Mesodermal cell (in vitro differentiated cells): ENCODE measurements at regions not wholly inside any gene's neighbourhood (a gene's known extent, or its start where the extent isn't known, plus 50 kb on each side); places are given as distances from the start of the nearest gene placed in this dataset.

Experiments used
- H3K27ac ChIP-seq: 2 replicates; pipeline ENCODE4 v1.7.0; 2013; ENCODE audit warnings: mild to moderate bottlenecking, low read depth, low read length, moderate library complexity; ENCODE audit not compliant: severe bottlenecking
- H3K36me3 ChIP-seq: 2 replicates; pipeline ENCODE4 v1.7.1; 2013; ENCODE audit warnings: mild to moderate bottlenecking, low read length, moderate library complexity; ENCODE audit not compliant: control insufficient read depth, insufficient read depth
- H3K4me1 ChIP-seq: one replicate; pipeline ENCODE4 v1.7.1; 2013; ENCODE audit warnings: mild to moderate bottlenecking, low read length; ENCODE audit not compliant: insufficient read depth, control insufficient read depth, poor library complexity, severe bottlenecking
- H3K4me3 ChIP-seq: 2 replicates; pipeline ENCODE4 v1.7.0; 2013; ENCODE audit warnings: low read length, control low read depth, mild to moderate bottlenecking; ENCODE audit not compliant: insufficient read depth, poor library complexity, severe bottlenecking; ENCODE audit errors: extremely low read depth
- H3K9me3 ChIP-seq: 2 replicates; pipeline ENCODE4 v1.7.1; 2013; ENCODE audit warnings: mild to moderate bottlenecking, low read length, moderate library complexity; ENCODE audit not compliant: control insufficient read depth
- WGBS, 2 experiments: methylation state at CpG; one replicate each; pipeline ENCODE4 v1.1.5; 2013; ENCODE audit warnings: missing lambda C conversion rate in 2 of 2; ENCODE audit not compliant: insufficient coverage in 2 of 2; 5-methylcytosine and 5-hydroxymethylcytosine counted together

DNA sequence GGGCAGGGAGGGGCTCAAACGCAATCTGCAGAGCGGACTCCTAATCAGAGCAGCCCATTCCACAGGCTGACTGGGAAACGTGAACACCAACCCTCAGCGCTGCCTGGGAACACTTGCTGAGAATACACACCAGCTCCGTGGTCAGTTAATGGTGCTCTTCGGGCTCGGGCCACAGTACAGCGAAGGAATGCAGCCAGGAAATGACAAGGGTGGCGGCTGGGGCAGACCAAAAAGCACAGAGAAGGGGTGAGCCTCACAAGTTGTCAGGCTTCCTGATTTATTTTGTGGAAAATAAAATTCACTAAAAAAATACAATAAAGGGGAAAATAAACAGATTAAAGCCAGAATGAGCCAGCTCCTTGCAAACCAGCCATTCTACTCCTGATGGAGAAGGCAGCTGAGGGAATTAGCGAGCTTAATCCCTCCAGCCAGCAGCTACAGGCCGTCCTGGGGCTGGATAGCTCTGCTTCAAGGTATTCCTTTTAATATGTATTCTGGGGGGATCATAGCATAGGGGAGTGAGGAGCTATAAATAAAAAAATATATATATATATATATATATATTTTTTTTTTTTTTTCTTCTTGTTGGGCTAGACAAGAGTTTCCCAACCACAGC, 165.5 kb upstream of the NTM start:
- no peak overlapping the region for H3K4me3 ChIP-seq
- WGBS, 2 experiments: 69 to 81% methylated on average over 7 to 8 of the region's 11 CpGs
- no peak overlapping the region for H3K27ac ChIP-seq
- no peaks in the 10 kb centered on the region for H3K9me3 ChIP-seq
- H3K4me1 ChIP-seq: peaks cover 6% of the 10 kb centered on the region
- no peaks in the 10 kb centered on the region for H3K36me3 ChIP-seq

DNA sequence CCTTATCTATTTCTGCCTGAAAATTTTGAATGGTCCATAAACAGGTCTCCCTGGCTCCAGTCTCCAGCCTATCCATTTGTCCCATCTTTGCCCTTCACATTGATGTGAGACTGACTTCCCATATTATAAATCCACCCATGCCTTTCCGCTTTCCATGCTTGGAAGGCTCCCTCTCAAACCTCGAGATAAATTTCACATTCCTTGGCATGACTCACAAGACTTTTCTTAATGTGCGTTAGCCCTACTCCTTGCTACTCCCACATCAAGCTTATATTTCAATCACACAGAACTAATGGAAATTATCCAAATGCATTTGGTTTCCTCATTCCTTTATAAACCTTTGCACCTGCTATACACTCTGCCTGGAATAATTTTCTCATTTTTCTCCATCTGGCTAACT, 163.7 kb upstream of the NTM start:
- Histone ChIP-seq H3K4me3 (no peak overlapping the region), H3K36me3 (no peaks in the 10 kb centered on the region), H3K27ac (no peak overlapping the region), H3K9me3 (no peaks in the 10 kb centered on the region), H3K4me1 (peaks cover 6% of the 10 kb centered on the region)
- 89 to 93% methylated on average over 3 of the region's 3 CpGs for WGBS, 2 experiments

DNA sequence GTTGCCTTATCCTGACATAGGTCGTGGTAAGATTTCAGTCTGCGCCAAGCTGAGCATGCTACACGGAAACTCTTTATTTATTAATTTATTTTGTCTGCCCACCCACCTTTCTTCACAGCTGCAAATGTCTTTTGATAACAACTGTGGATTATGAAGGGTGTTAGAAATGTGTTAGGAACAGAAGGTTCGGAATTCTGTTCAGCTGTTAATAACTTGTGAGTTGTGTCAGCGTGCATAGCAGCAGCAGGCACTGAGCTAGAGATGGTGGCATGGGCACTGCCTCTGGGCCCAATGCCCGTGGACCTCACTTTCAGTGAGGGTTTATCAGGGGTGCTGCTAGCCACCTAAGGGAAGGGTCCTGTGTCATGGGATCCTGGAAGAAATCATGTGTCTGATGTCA, 162.5 kb upstream of the NTM start:
- no peak overlapping the region for H3K4me3 ChIP-seq
- peaks cover 6% of the 10 kb centered on the region for H3K4me1 ChIP-seq
- H3K36me3 ChIP-seq: no peaks in the 10 kb centered on the region
- H3K27ac ChIP-seq: no peak overlapping the region
- 94 to 100% methylated on average over 2 of the region's 6 CpGs for WGBS, 2 experiments
- no peaks in the 10 kb centered on the region for H3K9me3 ChIP-seq

DNA sequence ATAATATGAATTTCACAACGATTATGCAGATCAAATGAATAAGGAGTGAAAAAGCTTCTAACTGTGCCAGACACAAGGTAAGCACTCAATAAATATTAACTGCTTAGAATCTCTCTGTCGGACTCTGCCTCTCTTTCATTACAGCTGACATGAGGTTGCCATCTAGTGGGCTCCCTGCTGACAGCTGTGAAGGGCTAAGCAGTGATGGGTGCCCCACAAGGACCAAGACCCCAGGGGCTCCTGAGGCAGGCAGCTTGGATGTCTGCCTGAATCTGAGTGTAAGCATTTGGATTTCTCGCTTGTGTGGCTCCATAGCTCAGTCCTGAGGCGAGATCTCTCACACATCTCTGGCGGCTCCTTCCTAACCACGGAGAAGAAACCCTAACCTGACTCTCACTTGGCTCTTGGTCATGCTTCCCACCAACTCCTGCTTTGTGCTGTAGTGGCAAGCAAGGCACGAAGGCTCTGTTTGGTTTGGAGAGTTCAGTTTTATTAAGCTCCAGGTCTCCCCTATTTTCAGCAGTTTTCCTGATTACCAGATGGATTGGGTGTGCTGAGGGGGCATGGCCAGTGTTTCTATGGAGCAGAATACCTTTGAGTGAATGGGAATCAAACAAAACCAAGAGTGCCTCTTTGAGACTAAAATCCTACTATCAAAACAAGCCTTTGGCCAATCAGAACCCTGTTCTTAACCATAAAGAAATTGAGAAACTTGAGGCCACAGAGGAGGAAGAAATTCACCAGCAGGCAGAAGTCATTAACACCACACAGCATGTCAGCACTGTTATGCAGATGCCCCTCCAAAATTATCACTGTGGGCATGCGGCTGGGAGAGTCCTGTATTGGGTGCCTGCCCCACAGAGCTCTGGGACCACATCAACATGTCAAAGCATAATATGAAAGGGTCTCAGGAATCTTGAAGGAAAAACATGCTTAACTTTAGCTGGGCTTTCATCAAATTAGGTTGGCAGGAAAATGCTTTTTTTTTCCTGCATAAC, 152.8 kb upstream of the NTM start:
- 49 to 64% methylated on average over 4 of the region's 8 CpGs for WGBS, 2 experiments
- no peaks in the 10 kb centered on the region for H3K36me3 ChIP-seq
- no peaks in the 10 kb centered on the region for H3K9me3 ChIP-seq
- no peak overlapping the region for H3K27ac ChIP-seq
- no peaks in the 10 kb centered on the region for H3K4me1 ChIP-seq
- no peak overlapping the region for H3K4me3 ChIP-seq

DNA sequence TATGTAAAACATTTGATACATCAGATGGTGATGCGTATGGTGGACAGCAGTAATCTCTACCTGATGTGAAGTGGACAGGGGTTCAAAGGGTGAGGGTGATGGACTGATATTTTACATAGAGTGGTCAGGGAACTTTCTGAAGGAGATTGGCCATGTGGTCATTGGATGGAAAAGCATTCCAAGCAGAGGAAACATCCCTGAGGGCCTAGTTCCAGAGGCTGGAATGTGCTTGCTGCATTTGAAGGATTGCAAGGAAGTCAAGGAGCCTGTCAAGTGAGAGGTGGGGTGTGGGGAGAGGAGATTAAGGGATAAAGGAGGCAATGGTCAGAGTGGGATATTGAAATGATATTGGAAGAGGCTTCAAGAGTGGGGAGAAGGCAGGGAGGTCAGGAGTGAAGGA, 151.9 kb upstream of the NTM start:
- Histone ChIP-seq H3K36me3 (no peaks in the 10 kb centered on the region), H3K27ac (no peak overlapping the region), H3K4me1 (no peaks in the 10 kb centered on the region), H3K9me3 (no peaks in the 10 kb centered on the region), H3K4me3 (no peak overlapping the region)
- 94 to 100% methylated on average over 1 of the region's 1 CpG for WGBS, 2 experiments

DNA sequence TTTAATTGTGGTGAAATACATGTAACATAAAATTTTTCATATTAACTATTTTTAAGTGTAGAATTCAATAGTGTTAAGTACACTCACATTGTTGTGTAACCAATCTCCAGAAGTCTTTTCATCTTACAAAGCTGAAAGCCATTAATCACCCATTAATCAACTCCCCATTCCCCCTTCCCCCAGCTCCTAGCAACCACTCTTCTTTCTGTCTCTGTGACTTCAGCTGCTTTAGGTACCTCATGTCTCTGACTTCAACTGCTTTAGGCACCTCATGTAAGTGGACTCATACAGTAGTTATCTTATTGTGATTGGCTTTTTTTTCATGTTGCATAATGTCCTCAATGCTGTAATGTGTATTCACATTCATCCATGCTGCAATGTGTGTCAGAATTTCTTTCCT, 150.8 kb upstream of the NTM start:
- no peaks in the 10 kb centered on the region for H3K4me1 ChIP-seq
- no peaks in the 10 kb centered on the region for H3K9me3 ChIP-seq
- no peak overlapping the region for H3K4me3 ChIP-seq
- no peak overlapping the region for H3K27ac ChIP-seq
- H3K36me3 ChIP-seq: no peaks in the 10 kb centered on the region

DNA sequence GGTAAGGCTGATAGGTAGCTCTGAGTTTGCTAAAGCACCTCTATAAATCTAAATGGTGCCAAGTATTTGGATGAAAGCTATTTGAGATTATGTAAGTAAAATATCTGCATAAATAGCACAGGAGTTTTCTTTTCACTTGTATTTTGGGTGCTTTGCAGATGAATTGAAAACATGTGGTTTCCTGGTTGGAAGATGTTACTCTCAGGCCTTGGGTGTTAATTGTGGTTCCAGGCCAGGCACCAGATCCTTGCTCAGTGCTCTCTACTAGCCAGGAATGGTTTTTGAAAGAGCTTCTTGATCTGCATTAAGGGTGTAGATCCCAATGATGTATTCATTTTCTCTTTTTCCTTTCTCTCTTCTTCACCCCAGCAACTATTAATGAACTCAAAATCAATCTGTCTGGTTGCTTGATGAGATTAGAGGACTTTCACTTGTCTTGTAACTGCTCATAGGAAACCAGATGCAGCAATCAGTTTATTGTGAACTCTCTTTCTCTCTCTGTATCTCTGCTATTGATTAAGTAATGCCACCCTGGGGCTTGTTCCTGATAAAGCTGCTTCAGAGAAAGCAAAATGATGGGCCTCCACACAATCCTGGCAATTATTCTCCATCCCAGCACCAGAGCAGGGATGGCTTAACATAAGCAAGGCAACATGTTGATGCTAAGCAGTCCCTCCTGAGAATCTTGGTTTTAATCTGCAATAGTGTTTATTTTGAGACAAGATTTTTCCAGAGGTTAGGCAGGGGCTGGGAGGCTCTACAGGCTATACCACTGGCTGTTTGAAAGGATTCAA, 147.0 kb upstream of the NTM start:
- no peak overlapping the region for H3K27ac ChIP-seq
- no peaks in the 10 kb centered on the region for H3K4me1 ChIP-seq
- H3K4me3 ChIP-seq: no peak overlapping the region
- H3K9me3 ChIP-seq: no peaks in the 10 kb centered on the region
- H3K36me3 ChIP-seq: no peaks in the 10 kb centered on the region

DNA sequence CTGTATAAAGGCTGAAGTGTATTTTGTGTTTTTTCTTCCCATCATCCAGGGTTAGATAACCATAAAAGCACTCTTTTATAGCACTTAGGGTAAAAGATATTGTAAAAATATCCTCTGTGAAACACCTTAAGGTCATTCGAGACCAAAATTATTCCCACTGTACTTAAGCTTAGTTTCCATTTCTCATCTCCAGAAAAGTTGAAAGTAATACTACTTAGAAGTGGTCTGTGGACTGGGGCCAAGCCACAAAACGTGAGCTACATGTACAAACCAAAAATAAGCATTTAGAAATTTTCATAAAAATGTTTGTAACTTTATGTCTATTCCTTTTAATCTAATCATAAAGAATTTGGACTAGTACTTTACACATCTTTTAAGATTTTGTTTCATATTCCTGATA, 142.0 kb upstream of the NTM start:
- no peak overlapping the region for H3K27ac ChIP-seq
- no peaks in the 10 kb centered on the region for H3K9me3 ChIP-seq
- H3K4me1 ChIP-seq: no peaks in the 10 kb centered on the region
- no CpG with 5 or more reads among the region's 2 CpGs for WGBS, 2 experiments
- H3K36me3 ChIP-seq: no peaks in the 10 kb centered on the region
- H3K4me3 ChIP-seq: no peak overlapping the region

DNA sequence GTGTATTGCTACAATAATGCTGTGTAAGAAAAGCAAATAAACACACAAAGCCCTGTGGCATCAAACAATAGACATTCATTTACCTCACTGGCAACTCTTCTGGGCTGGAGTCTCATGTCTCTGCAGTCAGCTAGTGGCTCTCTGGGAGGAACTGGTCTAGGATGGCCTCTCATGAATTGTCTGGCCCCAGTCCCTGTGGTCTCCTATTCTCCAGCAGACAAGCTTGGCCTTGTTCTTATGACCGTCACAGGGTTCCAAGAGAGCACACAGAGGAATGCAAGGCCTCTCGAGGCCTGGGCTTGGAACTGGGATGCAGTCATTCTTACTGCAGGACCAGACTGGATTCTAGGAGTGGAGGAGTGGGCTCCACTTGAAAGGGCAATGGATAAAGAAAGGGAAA, 141.2 kb upstream of the NTM start:
- no peak overlapping the region for H3K4me3 ChIP-seq
- no peaks in the 10 kb centered on the region for H3K36me3 ChIP-seq
- H3K9me3 ChIP-seq: no peaks in the 10 kb centered on the region
- H3K27ac ChIP-seq: no peak overlapping the region
- 86 to 95% methylated on average over 2 of the region's 2 CpGs for WGBS, 2 experiments
- no peaks in the 10 kb centered on the region for H3K4me1 ChIP-seq

DNA sequence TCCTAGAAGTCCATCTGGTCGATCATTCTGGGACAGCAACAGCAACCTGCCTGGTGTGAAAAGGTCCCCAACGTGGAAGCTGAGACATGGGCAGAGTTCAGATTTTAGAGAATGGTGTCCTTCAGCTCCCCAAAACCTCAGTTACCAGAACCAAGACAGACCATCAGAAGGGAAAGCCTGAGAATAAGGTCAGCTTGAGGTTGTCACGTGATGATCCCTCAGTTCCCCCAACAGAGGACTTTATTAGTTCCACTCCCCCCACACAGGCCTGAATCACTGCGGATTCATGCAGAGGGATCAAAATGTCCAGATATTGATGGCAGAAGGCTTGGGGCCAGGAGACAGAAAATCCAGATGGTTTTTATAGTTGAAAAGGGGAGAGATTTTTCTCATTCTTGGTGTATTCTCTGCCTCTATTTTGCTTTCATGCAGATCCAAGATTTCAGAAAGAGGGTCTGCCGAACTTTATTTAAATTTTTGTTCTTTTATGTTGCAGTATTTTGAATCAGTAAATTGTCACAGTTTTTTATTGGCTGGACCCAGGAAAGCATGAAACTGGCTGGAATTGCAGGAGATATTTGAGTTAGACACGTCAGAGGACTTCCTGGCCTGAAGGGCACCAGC, 139.0 kb upstream of the NTM start:
- H3K4me1 ChIP-seq: no peaks in the 10 kb centered on the region
- 93% methylated on average over 4 of the region's 6 CpGs for WGBS, 2 experiments
- no peaks in the 10 kb centered on the region for H3K36me3 ChIP-seq
- H3K9me3 ChIP-seq: no peaks in the 10 kb centered on the region
- no peak overlapping the region for H3K4me3 ChIP-seq
- H3K27ac ChIP-seq: no peak overlapping the region
